CD4-positive, alpha-beta T cell treated with Interleukin-15 for 4 hours (primary cell): ENCODE measurements at regions not wholly inside any gene's neighbourhood (a gene's known extent, or its start where the extent isn't known, plus 50 kb on each side); places are given as distances from the start of the nearest gene placed in this dataset.
A peak's percentile ranks its signal among the peaks of the same experiment; 100 is the strongest.

Experiments
- DNase-seq: peaks from one replicate; pipeline ENCODE4 v3.0.0-alpha.2; 2020; ENCODE audit warnings: low spot score

DNA sequence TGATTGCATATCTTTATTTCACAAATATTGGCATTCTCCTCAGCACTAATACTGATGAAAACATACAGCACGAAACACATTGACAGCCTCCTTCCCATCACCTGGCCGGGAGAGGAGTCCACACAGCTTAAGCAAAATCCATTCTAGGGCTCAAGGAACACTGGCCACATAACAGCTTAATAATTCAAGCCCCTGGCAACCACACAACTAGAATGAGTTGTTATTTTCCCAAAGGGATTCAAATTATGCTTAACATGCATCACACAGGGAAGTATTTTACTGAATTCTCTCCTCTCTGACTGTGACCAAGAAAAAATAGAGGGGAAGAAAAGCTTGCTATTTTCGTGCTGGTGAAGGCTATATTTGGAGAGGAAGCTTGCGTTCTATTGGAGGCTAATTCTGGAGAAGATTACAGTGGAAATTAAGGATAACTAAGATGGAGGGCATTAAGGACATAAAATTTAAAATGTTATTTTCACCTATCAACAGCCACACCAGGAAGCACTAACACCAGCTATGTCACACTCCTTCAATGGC lies 198.5 kb downstream of the ADGRG6 start:
- no peak for DNase-seq

GRCh38 chr6:142501795-142502194 lies 200.0 kb downstream of the ADGRG6 start:
- no peak for DNase-seq

- no peak for DNase-seq
These were observed 205.3 kb downstream of the ADGRG6 start for GRCh38 chr6:142507065-142507464.

DNA sequence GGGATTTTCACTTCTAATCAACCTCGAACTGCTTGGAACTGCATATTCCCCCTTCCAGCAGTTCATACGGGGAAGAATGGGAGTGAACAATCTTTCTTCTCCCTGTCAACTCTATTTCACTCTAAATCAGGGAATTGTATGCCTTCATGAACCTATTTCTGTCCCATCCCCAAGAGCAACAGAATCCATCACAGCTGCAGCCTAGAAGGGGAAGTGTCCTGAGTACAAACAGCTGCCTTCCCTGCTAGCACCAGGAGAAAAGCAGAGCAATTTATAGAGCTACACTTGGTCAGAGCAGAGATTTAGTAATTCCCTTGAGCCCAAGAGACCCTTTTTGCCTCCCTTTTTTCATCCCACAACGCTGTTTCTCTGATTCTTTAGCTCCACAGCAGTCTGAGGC lies 208.4 kb downstream of the ADGRG6 start:
- no peak for DNase-seq

DNA sequence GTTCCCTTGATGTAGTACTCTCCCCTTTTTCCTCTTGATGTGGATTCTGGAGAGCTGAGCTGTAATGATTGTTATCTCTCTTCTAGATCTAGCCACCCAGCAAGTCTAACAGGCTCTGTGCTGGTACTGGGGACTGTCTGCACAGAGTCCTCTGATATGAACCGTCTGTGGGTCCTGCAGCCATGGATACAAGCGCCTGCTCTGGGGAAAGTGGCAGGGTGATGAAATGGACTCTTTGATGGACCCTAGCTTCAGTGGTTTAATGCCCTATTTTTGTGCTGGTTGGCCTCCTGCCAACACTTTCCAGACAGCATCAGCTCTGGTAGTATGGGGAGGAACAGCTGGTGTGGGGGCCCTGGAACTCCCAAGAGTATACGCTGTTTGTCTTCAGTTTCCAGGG lies 216.3 kb downstream of the ADGRG6 start:
- DNase-seq: no peak

GRCh38 chr6:142518761-142519160 lies 217.0 kb downstream of the ADGRG6 start:
- DNase-seq: no peak

DNA sequence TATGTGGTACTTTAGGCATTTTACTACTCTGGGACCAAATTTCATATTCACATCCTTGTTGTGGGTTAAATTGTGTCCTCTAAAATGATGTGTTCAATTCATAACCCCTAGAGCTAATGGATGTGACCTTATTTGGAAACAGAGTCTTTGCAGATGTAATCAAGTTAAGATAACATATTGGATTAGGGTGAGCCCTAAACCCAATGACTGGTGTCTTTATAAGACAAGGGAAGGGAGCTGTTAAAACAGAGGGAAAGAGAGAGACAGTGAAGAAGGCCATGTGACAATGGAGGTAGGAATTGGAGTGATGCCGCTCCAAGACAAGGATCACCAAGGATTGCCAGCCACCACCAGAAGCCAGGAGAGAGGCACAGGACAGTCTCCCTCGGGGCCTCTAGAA lies 220.0 kb downstream of the ADGRG6 start:
- DNase-seq: no peak

DNA sequence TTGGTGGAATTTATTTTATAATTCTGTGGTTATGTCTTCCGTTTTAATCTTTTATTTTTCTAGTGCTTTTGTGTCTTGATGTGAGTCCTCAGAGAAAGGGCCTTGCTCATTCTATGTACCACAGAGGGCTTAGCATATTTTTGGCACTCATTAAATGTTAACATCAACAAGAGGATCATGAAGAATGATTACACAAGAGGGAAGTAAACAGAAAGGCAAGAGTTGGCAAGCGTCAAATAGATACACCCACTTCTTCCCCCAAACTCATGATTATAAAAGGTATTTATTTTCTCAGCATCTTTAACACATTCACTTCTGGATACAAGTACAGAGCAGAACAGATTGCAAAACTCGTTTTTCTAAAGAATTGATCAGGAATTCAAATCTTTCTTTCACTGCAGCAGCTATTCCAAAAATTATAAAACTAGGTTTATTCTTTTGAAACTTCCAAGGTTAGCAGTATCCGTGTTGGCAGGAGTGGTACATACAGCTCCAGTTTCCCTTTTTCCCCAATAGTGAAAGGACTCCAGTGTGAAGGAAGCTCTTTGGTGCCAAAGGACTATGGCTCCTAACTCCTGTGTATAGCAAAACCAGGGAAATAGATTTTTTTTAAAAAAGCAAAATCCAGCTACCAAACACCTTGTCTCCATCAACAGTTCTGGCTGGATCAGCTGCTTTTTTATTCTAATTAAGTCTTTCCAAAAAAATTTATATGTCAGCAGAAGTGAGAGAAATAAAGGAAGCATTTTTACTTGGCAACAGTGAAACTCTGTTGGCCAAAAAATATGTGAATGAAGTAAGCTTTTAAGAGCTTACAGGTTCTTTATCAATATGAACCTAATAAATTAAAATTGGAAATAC lies 221.9 kb downstream of the ADGRG6 start:
- DNase-seq: no peak

DNA sequence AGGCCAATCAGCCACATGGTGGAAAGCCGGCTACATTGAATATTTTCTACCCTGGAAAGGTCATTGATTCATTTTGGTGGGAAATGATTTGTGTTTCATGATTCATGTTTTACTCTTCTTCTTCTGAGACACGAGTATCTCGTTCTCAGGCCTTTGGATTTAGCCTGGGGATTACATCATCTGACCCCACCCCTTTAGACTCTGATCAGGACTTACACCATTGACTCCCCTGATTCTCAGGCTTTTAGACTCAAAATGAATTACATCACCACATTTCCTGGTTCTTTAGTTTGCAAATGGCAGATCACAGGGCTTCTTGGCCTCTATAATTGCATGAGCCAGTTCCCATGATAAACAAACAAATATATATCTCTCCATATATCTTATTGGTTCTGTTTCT lies 228.8 kb downstream of the ADGRG6 start:
- no peak for DNase-seq

DNA sequence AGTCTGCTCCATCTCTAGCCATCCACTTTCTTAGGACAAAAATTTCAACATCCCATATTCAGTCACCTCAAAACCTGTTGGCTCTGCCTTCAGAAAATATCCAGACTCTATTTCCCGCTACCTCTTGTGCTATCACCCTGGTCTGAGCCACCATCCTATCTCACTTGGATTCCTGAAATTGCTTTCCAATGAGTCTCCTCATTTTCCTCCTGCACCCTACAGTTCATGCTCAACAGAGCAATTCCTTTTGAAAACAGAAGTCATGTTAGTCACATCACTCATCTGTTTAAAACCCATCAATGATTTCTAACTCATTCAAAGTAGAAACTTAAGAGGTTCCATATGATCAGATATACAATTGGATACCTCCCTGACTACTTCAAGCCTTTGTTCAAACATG lies 229.9 kb downstream of the ADGRG6 start:
- no peak for DNase-seq

DNA sequence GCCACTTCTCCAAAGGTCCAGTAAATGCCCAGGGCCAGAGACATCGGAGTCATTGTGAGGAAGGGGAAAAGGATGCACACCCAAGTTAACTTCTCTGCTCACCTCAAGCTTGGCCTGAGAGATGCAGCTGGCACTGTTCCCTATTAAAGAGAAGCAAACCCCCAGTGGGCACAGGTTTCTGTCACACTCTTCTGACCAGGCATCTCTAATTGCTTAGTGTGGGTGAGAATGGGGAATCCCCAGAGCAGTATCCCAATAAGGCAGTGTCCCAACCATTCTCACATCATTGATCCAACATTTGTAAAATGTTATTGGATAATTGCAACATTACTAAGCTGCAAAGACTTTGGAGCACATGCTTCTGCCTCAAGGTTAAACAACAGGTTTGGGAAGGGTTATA lies 232.3 kb downstream of the ADGRG6 start:
- DNase-seq: no peak

GRCh38 chr6:142534484-142534883 lies 232.7 kb downstream of the ADGRG6 start:
- DNase-seq: no peak

DNA sequence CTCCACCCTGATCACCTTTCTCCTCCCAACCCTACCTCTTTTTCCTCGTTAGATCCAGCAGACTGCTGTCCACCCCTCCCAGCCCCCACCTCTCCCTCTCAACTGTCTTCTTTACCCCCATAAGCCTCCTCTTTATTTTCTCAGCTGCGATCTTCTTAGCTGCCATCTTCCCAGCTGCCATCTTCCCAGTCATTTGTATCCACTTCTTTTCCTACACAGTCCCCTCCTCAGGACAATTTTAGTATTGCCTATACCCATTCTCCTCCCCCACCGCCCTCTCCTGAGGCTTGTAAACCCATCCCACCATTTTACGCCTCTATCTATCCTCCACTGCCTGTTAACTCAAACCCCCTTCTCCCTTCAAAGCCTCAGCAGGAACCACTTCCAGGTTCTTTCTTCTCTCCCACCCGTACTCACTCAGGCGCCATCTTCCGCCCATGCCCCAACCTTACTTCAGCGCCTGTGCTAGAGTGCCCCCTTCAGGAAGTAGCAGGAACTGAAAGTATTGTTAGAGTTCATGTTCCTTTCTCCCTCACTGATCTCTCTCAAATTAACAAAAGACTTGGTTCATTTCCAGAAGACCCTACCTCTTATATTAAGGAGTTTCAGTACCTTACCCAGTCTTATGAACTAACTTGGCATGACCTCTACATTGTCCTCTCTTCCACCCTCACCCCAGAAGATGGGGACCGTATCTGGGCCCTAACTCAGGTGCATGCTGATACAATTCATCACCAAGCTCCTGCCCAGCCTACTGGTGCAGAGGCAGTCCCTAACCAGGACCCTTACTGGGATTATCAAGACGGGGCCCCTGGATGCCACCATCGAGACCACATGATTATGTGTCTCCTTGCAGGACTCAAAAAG lies 236.0 kb downstream of the ADGRG6 start:
- DNase-seq: peak; percentile 3

- no peak for DNase-seq
These were observed 241.0 kb downstream of the ADGRG6 start for GRCh38 chr6:142542704-142543233.

DNA sequence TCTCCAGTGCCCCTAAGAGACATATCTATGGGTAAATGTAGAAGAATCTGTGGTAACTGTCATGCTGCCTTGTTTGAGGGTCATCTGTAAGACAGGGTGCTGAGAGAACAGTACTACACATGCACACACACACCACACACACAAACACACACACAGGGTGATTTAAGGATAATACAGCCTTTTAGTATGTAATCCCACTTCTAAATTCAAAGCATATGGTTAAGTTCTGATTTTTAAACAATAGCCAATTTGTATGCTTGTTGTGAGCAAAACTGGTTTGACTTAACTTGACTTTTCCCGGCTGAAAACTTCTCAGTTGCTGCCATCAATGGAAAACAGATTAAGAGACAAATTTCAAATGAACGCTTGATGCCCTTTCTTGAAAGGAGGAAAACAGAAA lies 241.8 kb downstream of the ADGRG6 start:
- no peak for DNase-seq

GRCh38 chr6:142544199-142544838 lies 242.5 kb downstream of the ADGRG6 start:
- no peak for DNase-seq

DNA sequence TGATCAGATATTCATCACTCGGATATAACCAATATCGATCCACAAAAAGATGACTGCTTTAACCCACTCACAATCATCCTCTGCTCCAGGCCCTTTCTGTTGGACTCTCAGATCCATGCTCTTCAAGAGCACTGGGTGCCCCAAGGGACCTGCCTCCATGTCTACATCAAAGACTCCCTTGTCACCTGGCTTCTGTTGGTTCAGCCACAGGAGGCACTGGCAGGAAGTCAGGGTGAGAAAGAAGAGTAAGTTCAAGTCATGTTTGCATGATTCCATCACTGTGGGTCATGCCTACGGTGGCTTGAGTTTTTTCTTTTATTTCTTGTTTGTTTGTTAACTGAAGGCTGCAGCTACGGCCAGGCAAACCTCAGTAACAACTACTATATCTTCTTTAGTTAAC lies 243.3 kb downstream of the ADGRG6 start:
- DNase-seq: no peak

- DNase-seq: no peak
These were observed 246.8 kb downstream of the ADGRG6 start for GRCh38 chr6:142548566-142548965.

GRCh38 chr6:142550310-142551063 lies 248.7 kb downstream of the ADGRG6 start:
- DNase-seq: no peak

DNA sequence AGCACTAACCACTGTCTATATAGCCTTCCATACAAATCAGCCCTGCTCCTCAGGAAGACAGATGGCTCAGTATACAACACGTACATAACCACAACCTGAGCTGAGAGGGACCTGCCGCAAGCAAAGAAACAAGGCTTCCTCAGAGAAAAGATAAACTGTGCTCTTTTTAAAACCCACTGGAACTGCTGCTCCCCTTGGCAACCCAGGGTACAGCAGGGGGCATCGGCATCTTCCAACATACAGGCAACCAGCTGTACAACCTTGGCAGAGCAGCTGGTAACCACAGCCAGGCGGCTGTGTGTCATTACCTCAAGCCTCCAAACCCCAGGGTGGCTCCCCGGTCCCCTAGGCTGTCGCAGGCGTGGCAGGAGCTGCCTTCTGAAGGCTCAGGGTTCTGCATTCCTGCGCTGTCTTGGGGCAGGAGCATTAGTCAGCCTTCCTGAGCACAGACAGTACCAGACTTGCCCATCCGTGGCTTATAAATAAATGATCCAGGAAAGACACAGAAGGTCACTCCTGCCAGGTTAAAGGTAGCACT lies 249.5 kb downstream of the ADGRG6 start:
- DNase-seq: peak; percentile 6

- DNase-seq: no peak
These were observed 257.0 kb downstream of the ADGRG6 start for GRCh38 chr6:142558786-142559185.
